H9 (cell line): ENCODE measurements at regions not wholly inside any gene's neighbourhood (a gene's known extent, or its start where the extent isn't known, plus 50 kb on each side); places are given as distances from the start of the nearest gene placed in this dataset.

Source experiments
- DNase-seq: peaks from one replicate; pipeline ENCODE4 v3.0.0-alpha.2; 2017
- H2AFZ ChIP-seq: one replicate; pipeline ENCODE4 v1.6.1; 2013; ENCODE audit warnings: mild to moderate bottlenecking, low read length, control low read depth, moderate library complexity
- H2AK5ac ChIP-seq: 2 replicates; pipeline ENCODE4 v1.6.1; 2013; ENCODE audit warnings: low read length, control low read depth, mixed read lengths; ENCODE audit not compliant: insufficient read length
- H2BK120ac ChIP-seq: one replicate; pipeline ENCODE4 v1.6.1; 2013; ENCODE audit warnings: low read depth, mild to moderate bottlenecking, low read length, control low read depth, inconsistent platforms; ENCODE audit not compliant: poor library complexity, severe bottlenecking
- H2BK12ac ChIP-seq: 2 replicates; pipeline ENCODE4 v1.6.1; 2013; ENCODE audit warnings: low read length, control low read depth, mixed read lengths, low read depth; ENCODE audit not compliant: insufficient read length
- H2BK15ac ChIP-seq: 2 replicates; pipeline ENCODE4 v1.6.1; 2013; ENCODE audit warnings: low read depth, low read length, control low read depth
- H2BK20ac ChIP-seq: one replicate; pipeline ENCODE4 v1.6.1; 2013; ENCODE audit warnings: low read depth, mild to moderate bottlenecking, low read length, control low read depth, inconsistent platforms; ENCODE audit not compliant: poor library complexity, severe bottlenecking
- H2BK5ac ChIP-seq: 2 replicates; pipeline ENCODE4 v1.6.1; 2013; ENCODE audit warnings: low read length, control low read depth, mixed read lengths; ENCODE audit not compliant: insufficient read length
- H3K14ac ChIP-seq: 2 replicates; pipeline ENCODE4 v1.6.1; 2013; ENCODE audit warnings: low read length, control low read depth; ENCODE audit not compliant: insufficient read depth
- H3K18ac ChIP-seq: 2 replicates; pipeline ENCODE4 v1.6.1; 2013; ENCODE audit warnings: low read depth, mild to moderate bottlenecking, mixed read lengths, low read length, control low read depth; ENCODE audit not compliant: insufficient read length
- H3K23ac ChIP-seq: 2 replicates; pipeline ENCODE4 v1.6.1; 2013; ENCODE audit warnings: low read length, control low read depth, mixed read lengths, low read depth; ENCODE audit not compliant: insufficient read length
- H3K23me2 ChIP-seq: 2 replicates; pipeline ENCODE4 v1.6.1; 2013; ENCODE audit warnings: low read depth, mild to moderate bottlenecking, mixed read lengths, low read length, control low read depth; ENCODE audit not compliant: insufficient read length, poor library complexity, severe bottlenecking
- H3K27ac ChIP-seq: 2 replicates; pipeline ENCODE4 v1.5.1; 2013; ENCODE audit warnings: low read length, control low read depth, mixed read lengths, low read depth; ENCODE audit not compliant: insufficient read length
- H3K27me3 ChIP-seq: 2 replicates; pipeline ENCODE4 v1.6.1; 2013; ENCODE audit warnings: low read length, control low read depth, inconsistent platforms; ENCODE audit not compliant: insufficient read depth
- H3K4ac ChIP-seq: 2 replicates; pipeline ENCODE4 v1.6.1; 2013; ENCODE audit warnings: low read depth, mild to moderate bottlenecking, control low read depth, inconsistent platforms, low read length, moderate library complexity
- H3K4me1 ChIP-seq: 2 replicates; pipeline ENCODE4 v1.6.1; 2013; ENCODE audit warnings: low read length, control low read depth, inconsistent platforms; ENCODE audit not compliant: insufficient read depth
- H3K4me2 ChIP-seq: 2 replicates; pipeline ENCODE4 v1.6.1; 2013; ENCODE audit warnings: low read length, control low read depth, mixed read lengths; ENCODE audit not compliant: insufficient read length, insufficient read depth
- H3K56ac ChIP-seq: 2 replicates; pipeline ENCODE4 v1.6.1; 2013; ENCODE audit warnings: low read depth, mild to moderate bottlenecking, mixed read lengths, low read length, control low read depth; ENCODE audit not compliant: insufficient read length
- H3K79me1 ChIP-seq: 2 replicates; pipeline ENCODE4 v1.6.1; 2013; ENCODE audit warnings: low read depth, mild to moderate bottlenecking, moderate library complexity, low read length, control low read depth, inconsistent platforms; ENCODE audit not compliant: insufficient read depth, poor library complexity, severe bottlenecking
- H3K79me2 ChIP-seq: 2 replicates; pipeline ENCODE4 v1.6.1; 2013; ENCODE audit warnings: low read length, control low read depth, inconsistent platforms; ENCODE audit not compliant: insufficient read depth
- H3K9ac ChIP-seq: 2 replicates; pipeline ENCODE4 v1.6.1; 2013; ENCODE audit warnings: low read length, control low read depth, mixed read lengths; ENCODE audit not compliant: insufficient read length; ENCODE audit errors: extremely low read depth
- H3K9me3 ChIP-seq: one replicate; pipeline ENCODE4 v1.6.1; 2013; ENCODE audit warnings: low read depth, low read length, inconsistent platforms; ENCODE audit not compliant: control insufficient read depth
- H3T11ph ChIP-seq: one replicate; pipeline ENCODE4 v1.6.1; 2013; ENCODE audit warnings: mild to moderate bottlenecking, low read length, control low read depth, inconsistent platforms
- H4K20me1 ChIP-seq: one replicate; pipeline ENCODE4 v1.6.1; 2013; ENCODE audit not compliant: control insufficient read depth, insufficient read length, insufficient read depth
- H4K5ac ChIP-seq: 2 replicates; pipeline ENCODE4 v1.6.1; 2013; ENCODE audit warnings: low read depth, mild to moderate bottlenecking, mixed read lengths, low read length, control low read depth; ENCODE audit not compliant: insufficient read length
- H4K8ac ChIP-seq: replicated peaks from 2 replicates; pipeline ENCODE4 v1.6.1; 2013; ENCODE audit warnings: low read length, control low read depth, mixed read lengths, low read depth; ENCODE audit not compliant: insufficient read length
- H4K91ac ChIP-seq: 2 replicates; pipeline ENCODE4 v1.6.1; 2013; ENCODE audit warnings: low read depth, mild to moderate bottlenecking, moderate library complexity, mixed read lengths, low read length, control low read depth; ENCODE audit not compliant: insufficient read length
- H3K27ac Mint-ChIP-seq, 3 experiments: 2 replicates in 2 of 3; 3 replicates in 1 of 3; pipeline ENCODE4 v1.8.0; 2020 to 2021; ENCODE audit warnings: mixed read lengths in 3 of 3, mild to moderate bottlenecking in 1 of 3, moderate library complexity in 1 of 3
- H3K27me3 Mint-ChIP-seq: 2 replicates; pipeline ENCODE4 v1.8.0; 2021; ENCODE audit warnings: low read depth, mild to moderate bottlenecking, moderate library complexity, mixed read lengths
- H3K36me3 Mint-ChIP-seq, 3 experiments: 2 replicates in 2 of 3; 3 replicates in 1 of 3; pipeline ENCODE4 v1.8.0; 2020 to 2021; ENCODE audit warnings: low read depth in 3 of 3, mixed read lengths in 3 of 3; ENCODE audit not compliant: insufficient read depth in 1 of 3
- H3K4me1 Mint-ChIP-seq, 2 experiments: 2 replicates each; pipeline ENCODE4 v1.8.0; 2020; ENCODE audit warnings: mixed read lengths in 2 of 2
- H3K4me3 Mint-ChIP-seq, 2 experiments: 2 replicates in 1 of 2; 3 replicates in 1 of 2; pipeline ENCODE4 v1.8.0; 2020 to 2021; ENCODE audit warnings: mild to moderate bottlenecking in 2 of 2, mixed read lengths in 2 of 2, moderate library complexity in 1 of 2
- H3K9me3 Mint-ChIP-seq, 2 experiments: 2 replicates in 1 of 2; 3 replicates in 1 of 2; pipeline ENCODE4 v1.8.0; 2020; ENCODE audit warnings: mild to moderate bottlenecking in 2 of 2, mixed read lengths in 2 of 2, moderate library complexity in 1 of 2
- WGBS: extraction: QIAGEN DNeasy Blood & Tissue Kit; methylation state at CpG from one replicate; pipeline ENCODE4 v1.1.7; 2013; ENCODE audit warnings: missing lambda C conversion rate, low lambda C conversion rate, mixed read lengths; ENCODE audit not compliant: insufficient read length; ENCODE audit errors: extremely low coverage; 5-methylcytosine and 5-hydroxymethylcytosine counted together
- TF ChIP-seq, protein P1 (sequence below): fragments of 200-600 bp; sonication (generic); conservative IDR thresholded peaks from 3 replicates; pipeline ENCODE4 v1.8.0; 2021; ENCODE audit warnings: antibody characterized with exemption, mild to moderate bottlenecking

DNA sequence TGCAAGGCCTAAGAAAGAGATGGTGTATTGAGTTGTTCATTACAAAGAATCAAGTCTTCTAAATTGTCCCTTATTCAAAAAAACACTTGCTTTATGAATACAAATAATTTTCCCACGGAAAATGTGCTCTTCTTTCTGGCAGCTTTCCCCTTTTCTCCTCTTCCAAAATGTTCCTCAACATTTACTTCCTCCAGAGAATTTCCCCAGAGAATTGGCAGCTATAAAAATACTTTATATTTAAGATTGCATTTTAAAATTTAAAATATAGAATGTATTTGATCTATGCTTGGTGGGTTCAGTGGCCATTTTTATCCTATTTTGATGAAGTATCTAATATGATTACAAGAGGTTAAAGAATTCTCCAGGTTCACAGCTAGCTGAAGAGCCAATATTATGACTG, 521.0 kb downstream of the IQCM start:
- no peak overlapping the region for H3T11ph ChIP-seq
- TF ChIP-seq, protein P1, sequence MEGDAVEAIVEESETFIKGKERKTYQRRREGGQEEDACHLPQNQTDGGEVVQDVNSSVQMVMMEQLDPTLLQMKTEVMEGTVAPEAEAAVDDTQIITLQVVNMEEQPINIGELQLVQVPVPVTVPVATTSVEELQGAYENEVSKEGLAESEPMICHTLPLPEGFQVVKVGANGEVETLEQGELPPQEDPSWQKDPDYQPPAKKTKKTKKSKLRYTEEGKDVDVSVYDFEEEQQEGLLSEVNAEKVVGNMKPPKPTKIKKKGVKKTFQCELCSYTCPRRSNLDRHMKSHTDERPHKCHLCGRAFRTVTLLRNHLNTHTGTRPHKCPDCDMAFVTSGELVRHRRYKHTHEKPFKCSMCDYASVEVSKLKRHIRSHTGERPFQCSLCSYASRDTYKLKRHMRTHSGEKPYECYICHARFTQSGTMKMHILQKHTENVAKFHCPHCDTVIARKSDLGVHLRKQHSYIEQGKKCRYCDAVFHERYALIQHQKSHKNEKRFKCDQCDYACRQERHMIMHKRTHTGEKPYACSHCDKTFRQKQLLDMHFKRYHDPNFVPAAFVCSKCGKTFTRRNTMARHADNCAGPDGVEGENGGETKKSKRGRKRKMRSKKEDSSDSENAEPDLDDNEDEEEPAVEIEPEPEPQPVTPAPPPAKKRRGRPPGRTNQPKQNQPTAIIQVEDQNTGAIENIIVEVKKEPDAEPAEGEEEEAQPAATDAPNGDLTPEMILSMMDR, result no peak
- DNase-seq, result no peak
- Mint-ChIP-seq H3K36me3 (no peaks in the 10 kb centered on the region), H3K27me3 (no peaks in the 10 kb centered on the region), H3K4me1 (0 out of 4 replicates have a peak, but pooled peaks cover 0 to 4% of the 10 kb centered on the region in 2 experiments), H3K9me3 (0 out of 5 replicates have a peak, but pooled peaks cover 0 to 2% of the 10 kb centered on the region in 2 experiments), H3K4me3 (no peak overlapping the region), H3K27ac (no peak overlapping the region)
- H3K79me1 ChIP-seq, result no peaks in the 10 kb centered on the region
- H2BK20ac ChIP-seq, result no peak overlapping the region
- no peaks in the 10 kb centered on the region for H4K20me1 ChIP-seq
- no peaks in the 10 kb centered on the region for H3K9me3 ChIP-seq
- no peak overlapping the region for H3K23ac ChIP-seq
- H3K4me2 ChIP-seq, result no peak overlapping the region
- H3K27me3 ChIP-seq, result no peaks in the 10 kb centered on the region
- no peak overlapping the region for H3K18ac ChIP-seq
- no peak overlapping the region for H2BK120ac ChIP-seq
- H2AK5ac ChIP-seq, result no peak overlapping the region
- H2BK15ac ChIP-seq, result no peak overlapping the region
- no peak overlapping the region for H2BK12ac ChIP-seq
- H3K4me1 ChIP-seq, result no peaks in the 10 kb centered on the region
- no CpG with 5 or more reads among the region's 1 CpG for WGBS
- H3K56ac ChIP-seq, result no peak overlapping the region
- H3K14ac ChIP-seq, result no peak overlapping the region
- no peaks in the 10 kb centered on the region for H3K79me2 ChIP-seq
- no peak overlapping the region for H3K4ac ChIP-seq
- H4K8ac ChIP-seq, result no peak overlapping the region
- no peak overlapping the region for H3K27ac ChIP-seq
- no peaks in the 10 kb centered on the region for H3K23me2 ChIP-seq
- no peak overlapping the region for H2AFZ ChIP-seq
- H4K91ac ChIP-seq, result no peak overlapping the region
- no peak overlapping the region for H4K5ac ChIP-seq
- no peak overlapping the region for H3K9ac ChIP-seq
- H2BK5ac ChIP-seq, result no peak overlapping the region
